HEK293 (cell line): ENCODE measurements at regions not wholly inside any gene's neighbourhood (a gene's known extent, or its start where the extent isn't known, plus 50 kb on each side); places are given as distances from the start of the nearest gene placed in this dataset.
"Not testable (repeated sequence)": the region's sequence is repeated elsewhere in the genome, so short reads cannot be mapped to it uniquely, and the experiment has no call there.

Experiments
- CTCF ChIA-PET: fragments of 350-600 bp; formaldehyde crosslinking; extraction: SDS; loops from one replicate; lab custom pipeline; 2021; ENCODE audit warnings: antibody characterized with exemption; lab: Yijun Ruan, JAX
- POLR2A ChIA-PET: fragments of 300-600 bp; formaldehyde crosslinking; extraction: SDS; loops from one replicate; lab custom pipeline; 2020; ENCODE audit warnings: antibody characterized with exemption, inconsistent platforms; lab: Yijun Ruan, JAX
- H3K27ac ChIP-seq: fragments of 200-500 bp; sonication (Bioruptor generic); 2 replicates; pipeline ENCODE4 v1.5.1; 2014; ENCODE audit warnings: low read depth, low read length, control low read depth, inconsistent platforms; ENCODE audit errors: extremely low read depth
- H3K36me3 ChIP-seq, 2 experiments: fragments of 200-500 bp in 1 of 2; sonication (Bioruptor generic) in 1 of 2; 1 replicate in 1 of 2; 2 replicates in 1 of 2; pipeline ENCODE4 v1.5.1; 2014 to 2017; ENCODE audit warnings: inconsistent platforms in 2 of 2, low read length in 2 of 2; ENCODE audit not compliant: control insufficient read depth in 2 of 2, insufficient read depth in 1 of 2
- H3K4me1 ChIP-seq: fragments of 200-500 bp; sonication (Bioruptor generic); 2 replicates; pipeline ENCODE4 v1.5.1; 2014; ENCODE audit warnings: mild to moderate bottlenecking, low read length, inconsistent platforms; ENCODE audit not compliant: control insufficient read depth, insufficient read depth
- H3K4me3 ChIP-seq: 2 replicates; pipeline ENCODE4 v1.5.1; 2011; ENCODE audit warnings: low read depth, mild to moderate bottlenecking, control low read depth, low read length, moderate library complexity
- H3K9me3 ChIP-seq: fragments of 200-500 bp; sonication (Bioruptor generic); 2 replicates; pipeline ENCODE4 v1.5.1; 2014; ENCODE audit warnings: low read depth, low read length, inconsistent platforms; ENCODE audit not compliant: control insufficient read depth, insufficient read depth
- HOXA7 ChIP-seq: sonication (generic); formaldehyde crosslinking; IDR thresholded peaks from 2 replicates; pipeline ENCODE4 v1.8.1; 2022; ENCODE audit warnings: missing genetic modification reagents, borderline replicate concordance
- PRDM1 ChIP-seq: fragments of 450-650 bp; formaldehyde crosslinking; IDR thresholded peaks from 2 replicates; pipeline ENCODE4; 2016; ENCODE audit warnings: missing biosample characterization, missing genetic modification characterization
- WT1 ChIP-seq: fragments of 450-650 bp; formaldehyde crosslinking; IDR thresholded peaks from 2 replicates; pipeline ENCODE4 v1.5.1; 2016; ENCODE audit warnings: missing biosample characterization, missing genetic modification characterization
- ZNF16 ChIP-seq: fragments of 450-650 bp; formaldehyde crosslinking; IDR thresholded peaks from 2 replicates; pipeline ENCODE4 v1.5.1; 2016; ENCODE audit warnings: low read depth, missing biosample characterization, missing genetic modification characterization
- ZNF184 ChIP-seq: fragments of 450-650 bp; IDR thresholded peaks from 2 replicates; pipeline ENCODE4 v1.5.1; 2018; ENCODE audit warnings: missing biosample characterization, mild to moderate bottlenecking, missing genetic modification characterization
- ZNF354C ChIP-seq: fragments of 450-650 bp; formaldehyde crosslinking; IDR thresholded peaks from 2 replicates; pipeline ENCODE4 v1.5.1; 2016; ENCODE audit warnings: missing biosample characterization, missing genetic modification characterization, low read depth, borderline replicate concordance
- ZNF394 ChIP-seq: fragments of 450-650 bp; formaldehyde crosslinking; IDR thresholded peaks from 2 replicates; pipeline ENCODE4 v1.5.1; 2016; ENCODE audit warnings: missing biosample characterization, missing genetic modification characterization, mild to moderate bottlenecking, moderate library complexity, borderline replicate concordance
- ZNF549 ChIP-seq: fragments of 450-650 bp; IDR thresholded peaks from 2 replicates; pipeline ENCODE4 v1.5.1; 2018; ENCODE audit warnings: missing biosample characterization, missing genetic modification characterization, mild to moderate bottlenecking, inconsistent platforms, moderate library complexity
- ZNF560 ChIP-seq: fragments of 450-650 bp; formaldehyde crosslinking; IDR thresholded peaks from 2 replicates; pipeline ENCODE4 v1.5.1; 2017; ENCODE audit warnings: missing biosample characterization, missing genetic modification characterization, borderline replicate concordance
- ZNF585B ChIP-seq: fragments of 450-650 bp; formaldehyde crosslinking; IDR thresholded peaks from 2 replicates; pipeline ENCODE4 v1.5.1; 2016; ENCODE audit warnings: missing biosample characterization, missing genetic modification characterization
- ZNF610 ChIP-seq: fragments of 450-650 bp; formaldehyde crosslinking; IDR thresholded peaks from 2 replicates; pipeline ENCODE4 v1.5.1; 2016; ENCODE audit warnings: missing biosample characterization, missing genetic modification characterization, borderline replicate concordance
- TF ChIP-seq, protein P1 (sequence below): fragments of 450-650 bp; IDR thresholded peaks from 2 replicates; pipeline ENCODE4 v1.5.1; 2018; ENCODE audit warnings: missing biosample characterization, mild to moderate bottlenecking, missing genetic modification characterization
- TF ChIP-seq, protein P2 (sequence below): fragments of 450-650 bp; formaldehyde crosslinking; IDR thresholded peaks from 2 replicates; pipeline ENCODE4 v1.5.1; 2016; ENCODE audit warnings: missing biosample characterization, missing genetic modification characterization
- TF ChIP-seq, protein P3 (sequence below): fragments of 450-650 bp; formaldehyde crosslinking; IDR thresholded peaks from 2 replicates; pipeline ENCODE4 v1.5.1; 2017; ENCODE audit warnings: missing biosample characterization, missing genetic modification characterization
- TF ChIP-seq, protein P4 (sequence below): fragments of 450-650 bp; formaldehyde crosslinking; IDR thresholded peaks from 2 replicates; pipeline ENCODE4 v1.5.1; 2016; ENCODE audit warnings: missing biosample characterization, missing genetic modification characterization

DNA sequence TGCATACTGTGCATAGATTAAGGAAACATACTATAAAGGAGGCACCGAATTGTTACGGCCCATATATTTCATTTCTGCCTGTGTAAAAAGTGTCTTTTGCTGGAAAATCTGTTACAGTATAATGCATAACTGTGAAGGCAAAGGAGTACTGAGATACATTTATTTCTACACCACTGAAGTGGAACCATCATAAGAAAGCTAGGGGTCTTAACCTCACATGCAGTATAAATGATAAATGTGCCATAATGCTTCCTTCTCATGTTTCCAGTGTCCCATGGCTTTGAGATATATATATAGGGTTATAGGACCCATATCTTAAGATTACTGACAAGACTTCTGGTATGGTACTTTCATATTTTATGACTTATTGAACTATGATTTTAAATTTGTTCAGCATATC is 713.8 kb upstream of the PABPC4L start (continued):
- TF ChIP-seq, protein P1, sequence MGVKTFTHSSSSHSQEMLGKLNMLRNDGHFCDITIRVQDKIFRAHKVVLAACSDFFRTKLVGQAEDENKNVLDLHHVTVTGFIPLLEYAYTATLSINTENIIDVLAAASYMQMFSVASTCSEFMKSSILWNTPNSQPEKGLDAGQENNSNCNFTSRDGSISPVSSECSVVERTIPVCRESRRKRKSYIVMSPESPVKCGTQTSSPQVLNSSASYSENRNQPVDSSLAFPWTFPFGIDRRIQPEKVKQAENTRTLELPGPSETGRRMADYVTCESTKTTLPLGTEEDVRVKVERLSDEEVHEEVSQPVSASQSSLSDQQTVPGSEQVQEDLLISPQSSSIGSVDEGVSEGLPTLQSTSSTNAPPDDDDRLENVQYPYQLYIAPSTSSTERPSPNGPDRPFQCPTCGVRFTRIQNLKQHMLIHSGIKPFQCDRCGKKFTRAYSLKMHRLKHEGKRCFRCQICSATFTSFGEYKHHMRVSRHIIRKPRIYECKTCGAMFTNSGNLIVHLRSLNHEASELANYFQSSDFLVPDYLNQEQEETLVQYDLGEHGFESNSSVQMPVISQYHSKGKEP (tag by site-specific recombination): no peak
- TF ChIP-seq ZNF16 (no peak), ZNF585B (tag by site-specific recombination) (no peak), PRDM1 (tag by site-specific recombination) (no peak), ZNF184 (tag by site-specific recombination) (no peak)

DNA sequence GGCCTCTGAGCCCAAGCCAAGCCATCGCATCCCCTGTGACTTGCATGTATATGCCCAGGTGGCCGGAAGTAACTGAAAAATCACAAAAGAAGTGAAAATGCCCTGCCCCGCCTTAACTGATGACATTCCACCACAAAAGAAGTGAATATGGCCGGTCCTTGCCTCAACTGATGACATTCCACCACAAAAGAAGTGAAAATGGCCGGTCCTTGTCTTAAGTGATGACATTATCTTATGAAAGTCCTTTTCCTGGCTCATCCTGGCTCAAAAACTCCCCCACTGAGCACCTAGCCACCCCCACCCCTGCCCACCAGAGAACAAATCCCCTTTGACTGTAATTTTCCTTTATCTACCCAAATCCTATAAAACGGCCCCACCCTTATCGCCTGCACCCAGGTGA is 712.7 kb upstream of the PABPC4L start:
- H3K27ac ChIP-seq, H3K9me3 ChIP-seq, H3K4me3 ChIP-seq, POLR2A ChIA-PET, H3K4me1 ChIP-seq, H3K36me3 ChIP-seq, CTCF ChIA-PET: not testable (repeated sequence)

DNA sequence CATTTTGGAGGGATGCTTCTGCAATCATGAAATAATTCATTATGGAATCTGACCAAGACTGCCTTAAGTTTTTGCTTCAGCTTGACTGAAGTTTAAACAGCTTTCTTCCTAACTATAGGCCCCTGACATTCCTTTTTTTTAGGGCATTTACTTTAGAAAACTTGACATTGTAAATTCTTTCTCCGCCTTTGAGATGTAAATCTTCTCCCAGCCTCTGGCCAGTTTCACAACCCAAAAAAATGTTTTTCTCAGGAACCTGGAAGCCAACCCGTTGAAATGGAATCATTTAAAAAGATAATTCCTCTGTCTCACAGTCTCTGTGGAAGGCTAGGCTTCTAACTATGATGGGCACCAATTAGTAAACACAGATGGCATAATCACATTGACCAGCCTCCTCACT is 710.4 kb upstream of the PABPC4L start:
- no peak overlapping the region for H3K4me3 ChIP-seq

More for the DNA sequence above, 710.4 kb upstream of the PABPC4L start:
- H3K27ac ChIP-seq: no peak overlapping the region
- TF ChIP-seq, protein P2, sequence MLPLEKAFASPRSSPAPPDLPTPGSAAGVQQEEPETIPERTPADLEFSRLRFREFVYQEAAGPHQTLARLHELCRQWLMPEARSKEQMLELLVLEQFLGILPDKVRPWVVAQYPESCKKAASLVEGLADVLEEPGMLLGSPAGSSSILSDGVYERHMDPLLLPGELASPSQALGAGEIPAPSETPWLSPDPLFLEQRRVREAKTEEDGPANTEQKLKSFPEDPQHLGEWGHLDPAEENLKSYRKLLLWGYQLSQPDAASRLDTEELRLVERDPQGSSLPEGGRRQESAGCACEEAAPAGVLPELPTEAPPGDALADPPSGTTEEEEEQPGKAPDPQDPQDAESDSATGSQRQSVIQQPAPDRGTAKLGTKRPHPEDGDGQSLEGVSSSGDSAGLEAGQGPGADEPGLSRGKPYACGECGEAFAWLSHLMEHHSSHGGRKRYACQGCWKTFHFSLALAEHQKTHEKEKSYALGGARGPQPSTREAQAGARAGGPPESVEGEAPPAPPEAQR (tag by site-specific recombination): no peak
- no peak for TF ChIP-seq ZNF610 (tag by site-specific recombination)
- TF ChIP-seq ZNF549 (tag by site-specific recombination): no peak
- TF ChIP-seq WT1 (tag by site-specific recombination): no peak
- no peak for TF ChIP-seq ZNF560
- TF ChIP-seq, protein P3, sequence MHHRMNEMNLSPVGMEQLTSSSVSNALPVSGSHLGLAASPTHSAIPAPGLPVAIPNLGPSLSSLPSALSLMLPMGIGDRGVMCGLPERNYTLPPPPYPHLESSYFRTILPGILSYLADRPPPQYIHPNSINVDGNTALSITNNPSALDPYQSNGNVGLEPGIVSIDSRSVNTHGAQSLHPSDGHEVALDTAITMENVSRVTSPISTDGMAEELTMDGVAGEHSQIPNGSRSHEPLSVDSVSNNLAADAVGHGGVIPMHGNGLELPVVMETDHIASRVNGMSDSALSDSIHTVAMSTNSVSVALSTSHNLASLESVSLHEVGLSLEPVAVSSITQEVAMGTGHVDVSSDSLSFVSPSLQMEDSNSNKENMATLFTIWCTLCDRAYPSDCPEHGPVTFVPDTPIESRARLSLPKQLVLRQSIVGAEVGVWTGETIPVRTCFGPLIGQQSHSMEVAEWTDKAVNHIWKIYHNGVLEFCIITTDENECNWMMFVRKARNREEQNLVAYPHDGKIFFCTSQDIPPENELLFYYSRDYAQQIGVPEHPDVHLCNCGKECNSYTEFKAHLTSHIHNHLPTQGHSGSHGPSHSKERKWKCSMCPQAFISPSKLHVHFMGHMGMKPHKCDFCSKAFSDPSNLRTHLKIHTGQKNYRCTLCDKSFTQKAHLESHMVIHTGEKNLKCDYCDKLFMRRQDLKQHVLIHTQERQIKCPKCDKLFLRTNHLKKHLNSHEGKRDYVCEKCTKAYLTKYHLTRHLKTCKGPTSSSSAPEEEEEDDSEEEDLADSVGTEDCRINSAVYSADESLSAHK (tag by site-specific recombination): no peak
- TF ChIP-seq ZNF354C (tag by site-specific recombination): no peak
- TF ChIP-seq, protein P4, sequence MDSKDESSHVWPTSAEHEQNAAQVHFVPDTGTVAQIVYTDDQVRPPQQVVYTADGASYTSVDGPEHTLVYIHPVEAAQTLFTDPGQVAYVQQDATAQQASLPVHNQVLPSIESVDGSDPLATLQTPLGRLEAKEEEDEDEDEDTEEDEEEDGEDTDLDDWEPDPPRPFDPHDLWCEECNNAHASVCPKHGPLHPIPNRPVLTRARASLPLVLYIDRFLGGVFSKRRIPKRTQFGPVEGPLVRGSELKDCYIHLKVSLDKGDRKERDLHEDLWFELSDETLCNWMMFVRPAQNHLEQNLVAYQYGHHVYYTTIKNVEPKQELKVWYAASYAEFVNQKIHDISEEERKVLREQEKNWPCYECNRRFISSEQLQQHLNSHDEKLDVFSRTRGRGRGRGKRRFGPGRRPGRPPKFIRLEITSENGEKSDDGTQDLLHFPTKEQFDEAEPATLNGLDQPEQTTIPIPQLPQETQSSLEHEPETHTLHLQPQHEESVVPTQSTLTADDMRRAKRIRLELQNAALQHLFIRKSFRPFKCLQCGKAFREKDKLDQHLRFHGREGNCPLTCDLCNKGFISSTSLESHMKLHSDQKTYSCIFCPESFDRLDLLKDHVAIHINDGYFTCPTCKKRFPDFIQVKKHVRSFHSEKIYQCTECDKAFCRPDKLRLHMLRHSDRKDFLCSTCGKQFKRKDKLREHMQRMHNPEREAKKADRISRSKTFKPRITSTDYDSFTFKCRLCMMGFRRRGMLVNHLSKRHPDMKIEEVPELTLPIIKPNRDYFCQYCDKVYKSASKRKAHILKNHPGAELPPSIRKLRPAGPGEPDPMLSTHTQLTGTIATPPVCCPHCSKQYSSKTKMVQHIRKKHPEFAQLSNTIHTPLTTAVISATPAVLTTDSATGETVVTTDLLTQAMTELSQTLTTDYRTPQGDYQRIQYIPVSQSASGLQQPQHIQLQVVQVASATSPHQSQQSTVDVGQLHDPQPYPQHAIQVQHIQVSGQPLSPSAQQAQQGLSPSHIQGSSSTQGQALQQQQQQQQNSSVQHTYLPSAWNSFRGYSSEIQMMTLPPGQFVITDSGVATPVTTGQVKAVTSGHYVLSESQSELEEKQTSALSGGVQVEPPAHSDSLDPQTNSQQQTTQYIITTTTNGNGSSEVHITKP (tag by site-specific recombination): no peak
- no peak for TF ChIP-seq ZNF394 (tag by site-specific recombination)
- no peak for TF ChIP-seq HOXA7 (CRISPR knock-in tag)
- POLR2A ChIA-PET: no interaction called here
- no peaks in the 10 kb centered on the region for H3K9me3 ChIP-seq
- no peaks in the 10 kb centered on the region for H3K4me1 ChIP-seq
- no peaks in the 10 kb centered on the region for H3K36me3 ChIP-seq
- CTCF ChIA-PET: no interaction called here
